Epithelial cell of esophagus (primary cell): ENCODE measurements at regions not wholly inside any gene's neighbourhood (a gene's known extent, or its start where the extent isn't known, plus 50 kb on each side); places are given as distances from the start of the nearest gene placed in this dataset.

ENCODE experiments used
- DNase-seq: peaks from one replicate; pipeline ENCODE4 v3.0.0; 2010; ENCODE audit warnings: low read depth
- H3K4me3 ChIP-seq: 2 replicates; pipeline ENCODE4 v1.5.1; 2011; ENCODE audit warnings: mild to moderate bottlenecking, low read length, control low read depth
- TF ChIP-seq, protein P1 (sequence below): IDR thresholded peaks from 2 replicates; pipeline ENCODE4 v1.5.1; 2011; ENCODE audit warnings: low read depth, mild to moderate bottlenecking, low read length, control low read depth, inconsistent platforms; ENCODE audit not compliant: insufficient read depth; ENCODE audit errors: missing control alignments

DNA sequence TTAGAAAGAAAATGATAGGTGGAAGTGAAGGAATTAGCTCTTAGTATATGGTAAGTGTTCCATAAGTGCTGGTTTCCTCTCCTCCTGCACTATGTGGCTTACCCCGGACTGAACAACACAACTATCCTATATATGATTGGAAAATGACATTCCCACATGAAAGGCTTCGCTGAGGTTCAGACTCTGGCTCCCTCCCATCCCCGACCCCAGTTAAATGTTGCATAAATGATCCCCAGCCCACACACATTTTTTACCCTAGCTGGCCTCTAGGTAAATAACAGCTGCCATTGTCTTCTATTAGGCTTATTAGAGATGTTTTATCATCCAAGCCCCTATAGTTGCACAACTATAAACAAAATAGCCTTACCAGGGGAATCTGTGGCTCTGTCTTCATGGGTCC, 495.6 kb upstream of the CDH11 start:
- DNase-seq = no peak
- no peak overlapping the region for H3K4me3 ChIP-seq
- TF ChIP-seq, protein P1, sequence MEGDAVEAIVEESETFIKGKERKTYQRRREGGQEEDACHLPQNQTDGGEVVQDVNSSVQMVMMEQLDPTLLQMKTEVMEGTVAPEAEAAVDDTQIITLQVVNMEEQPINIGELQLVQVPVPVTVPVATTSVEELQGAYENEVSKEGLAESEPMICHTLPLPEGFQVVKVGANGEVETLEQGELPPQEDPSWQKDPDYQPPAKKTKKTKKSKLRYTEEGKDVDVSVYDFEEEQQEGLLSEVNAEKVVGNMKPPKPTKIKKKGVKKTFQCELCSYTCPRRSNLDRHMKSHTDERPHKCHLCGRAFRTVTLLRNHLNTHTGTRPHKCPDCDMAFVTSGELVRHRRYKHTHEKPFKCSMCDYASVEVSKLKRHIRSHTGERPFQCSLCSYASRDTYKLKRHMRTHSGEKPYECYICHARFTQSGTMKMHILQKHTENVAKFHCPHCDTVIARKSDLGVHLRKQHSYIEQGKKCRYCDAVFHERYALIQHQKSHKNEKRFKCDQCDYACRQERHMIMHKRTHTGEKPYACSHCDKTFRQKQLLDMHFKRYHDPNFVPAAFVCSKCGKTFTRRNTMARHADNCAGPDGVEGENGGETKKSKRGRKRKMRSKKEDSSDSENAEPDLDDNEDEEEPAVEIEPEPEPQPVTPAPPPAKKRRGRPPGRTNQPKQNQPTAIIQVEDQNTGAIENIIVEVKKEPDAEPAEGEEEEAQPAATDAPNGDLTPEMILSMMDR = no peak

DNA sequence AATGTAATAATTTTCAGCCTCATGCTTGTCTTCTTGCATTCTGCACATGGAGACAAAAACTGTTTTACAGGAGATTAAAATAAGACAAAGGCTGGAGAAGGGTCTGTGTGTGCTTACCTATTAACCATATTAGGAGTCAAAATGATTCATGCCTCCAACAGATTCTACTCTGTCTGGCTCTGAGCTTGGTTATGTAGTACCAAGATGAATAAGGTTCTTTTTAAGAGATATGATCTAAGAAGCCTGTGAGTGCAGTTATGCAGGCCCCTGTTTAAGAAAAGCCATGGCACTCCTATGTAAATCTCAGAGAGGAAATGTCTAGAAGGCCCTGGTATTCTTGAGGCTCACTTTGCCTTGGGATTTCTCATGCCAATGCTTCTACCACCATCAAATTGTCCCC, 486.6 kb upstream of the CDH11 start:
- H3K4me3 ChIP-seq = no peak overlapping the region
- DNase-seq = no peak
- TF ChIP-seq, protein P1 = no peak

DNA sequence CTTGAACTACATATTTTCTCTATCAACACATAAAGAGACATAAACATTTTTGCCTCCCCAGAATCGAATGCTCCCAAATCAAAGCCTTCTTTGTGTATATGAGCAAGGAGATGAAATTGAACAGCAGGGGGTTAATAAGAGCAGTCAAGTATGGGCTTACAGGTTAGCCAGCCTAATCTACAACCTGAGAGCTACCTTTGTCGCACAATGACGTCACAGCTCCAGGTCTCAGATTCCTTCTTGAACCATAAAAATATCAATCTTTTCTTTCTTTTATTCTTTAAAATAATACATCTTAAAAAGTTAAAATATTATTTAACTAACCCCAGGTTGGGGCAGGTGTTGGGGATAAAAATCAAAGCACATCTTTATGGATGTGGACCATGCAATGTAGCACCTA, 482.9 kb upstream of the CDH11 start:
- no peak overlapping the region for H3K4me3 ChIP-seq
- DNase-seq = no peak
- TF ChIP-seq, protein P1 = no peak

DNA sequence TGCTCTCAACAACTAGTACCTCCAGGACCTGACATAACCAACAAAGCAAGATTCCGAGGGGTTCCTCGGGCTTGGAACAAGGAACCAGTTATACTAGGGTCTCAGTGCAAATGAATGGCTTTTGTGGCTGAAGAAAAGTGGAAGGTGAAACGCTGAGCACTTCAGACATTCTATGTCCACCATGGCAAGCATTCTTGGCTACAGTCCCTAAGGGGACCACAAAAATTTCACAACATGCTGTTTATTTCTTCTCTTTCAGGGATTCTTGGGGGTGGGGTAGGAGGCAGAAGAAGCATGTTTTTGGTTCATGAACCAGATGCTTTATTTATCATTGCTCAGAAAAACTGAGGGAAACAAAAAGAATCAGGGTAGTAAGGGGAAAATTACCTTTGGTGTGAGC, 479.9 kb upstream of the CDH11 start:
- no peak for DNase-seq
- TF ChIP-seq, protein P1 = no peak
- no peak overlapping the region for H3K4me3 ChIP-seq

DNA sequence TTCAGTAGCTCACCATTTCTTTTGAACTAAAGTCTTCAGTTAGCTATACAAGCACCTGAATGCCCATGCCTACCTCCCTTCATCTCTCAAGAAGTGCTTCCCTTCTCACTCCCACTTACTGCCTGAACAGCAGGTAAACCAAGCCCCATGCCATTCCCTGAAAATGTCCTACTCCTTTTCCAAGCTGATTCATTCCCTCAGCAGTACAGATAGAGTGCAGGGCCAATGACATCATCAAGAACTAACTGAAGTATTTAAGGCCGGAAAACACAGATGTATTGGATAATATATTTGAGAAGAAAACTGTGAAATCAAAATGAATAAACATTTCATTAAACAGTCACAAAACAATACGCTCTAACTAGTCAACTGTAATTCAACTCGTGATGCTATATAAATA, 478.8 kb upstream of the CDH11 start:
- DNase-seq = no peak
- H3K4me3 ChIP-seq = no peak overlapping the region
- TF ChIP-seq, protein P1 = no peak

DNA sequence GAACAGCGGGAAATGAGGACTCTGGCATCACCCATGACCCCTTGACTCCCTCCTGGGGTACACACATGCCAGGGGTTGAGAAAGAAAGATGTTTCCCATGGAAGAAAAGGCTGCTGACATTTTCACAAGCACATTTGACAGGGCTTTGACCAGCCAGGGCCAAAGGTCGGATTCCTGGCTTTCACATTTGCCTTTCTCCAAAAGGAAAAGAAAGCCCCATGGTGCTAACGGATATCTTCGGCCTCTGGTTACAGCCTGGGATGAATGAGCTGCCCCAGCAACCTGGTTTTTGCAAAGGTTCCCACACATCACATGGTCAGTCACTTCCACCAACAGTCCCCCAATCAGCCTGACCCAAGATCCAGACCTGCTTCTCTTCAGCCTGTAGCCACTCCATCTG, 478.2 kb upstream of the CDH11 start:
- DNase-seq = no peak
- TF ChIP-seq, protein P1 = no peak
- H3K4me3 ChIP-seq = no peak overlapping the region

DNA sequence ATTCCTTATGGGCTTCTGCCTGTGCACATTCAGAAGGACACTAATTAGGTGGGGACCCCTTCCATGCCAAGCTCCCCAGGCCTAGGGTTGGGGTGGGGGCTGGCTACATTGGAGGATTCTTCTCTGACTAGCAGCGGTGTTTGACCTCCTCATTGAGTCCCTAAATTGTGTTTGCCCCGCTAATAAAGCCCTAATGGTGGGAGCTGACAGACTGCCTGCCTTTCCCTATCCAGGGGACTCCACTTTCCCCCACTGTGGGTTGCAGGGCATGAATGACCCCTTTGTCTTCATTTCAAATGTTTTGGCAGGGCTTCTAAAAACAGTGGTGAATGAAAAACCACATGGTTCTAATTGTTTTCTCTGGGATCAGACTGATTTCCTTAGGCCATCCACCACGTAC, 476.8 kb upstream of the CDH11 start:
- no peak for DNase-seq
- TF ChIP-seq, protein P1 = no peak
- no peak overlapping the region for H3K4me3 ChIP-seq
